ENCODE measurements at regions not wholly inside any gene's neighbourhood (a gene's known extent, or its start where the extent isn't known, plus 50 kb on each side); places are given as distances from the start of the nearest gene placed in this dataset.

- no peak for TF ChIP-seq POLR2A (IDR thresholded peaks at IDR 0.05; ENCODE audit: borderline replicate concordance, extremely low read depth, insufficient read depth, insufficient read length)
- TF ChIP-seq, protein P1, sequence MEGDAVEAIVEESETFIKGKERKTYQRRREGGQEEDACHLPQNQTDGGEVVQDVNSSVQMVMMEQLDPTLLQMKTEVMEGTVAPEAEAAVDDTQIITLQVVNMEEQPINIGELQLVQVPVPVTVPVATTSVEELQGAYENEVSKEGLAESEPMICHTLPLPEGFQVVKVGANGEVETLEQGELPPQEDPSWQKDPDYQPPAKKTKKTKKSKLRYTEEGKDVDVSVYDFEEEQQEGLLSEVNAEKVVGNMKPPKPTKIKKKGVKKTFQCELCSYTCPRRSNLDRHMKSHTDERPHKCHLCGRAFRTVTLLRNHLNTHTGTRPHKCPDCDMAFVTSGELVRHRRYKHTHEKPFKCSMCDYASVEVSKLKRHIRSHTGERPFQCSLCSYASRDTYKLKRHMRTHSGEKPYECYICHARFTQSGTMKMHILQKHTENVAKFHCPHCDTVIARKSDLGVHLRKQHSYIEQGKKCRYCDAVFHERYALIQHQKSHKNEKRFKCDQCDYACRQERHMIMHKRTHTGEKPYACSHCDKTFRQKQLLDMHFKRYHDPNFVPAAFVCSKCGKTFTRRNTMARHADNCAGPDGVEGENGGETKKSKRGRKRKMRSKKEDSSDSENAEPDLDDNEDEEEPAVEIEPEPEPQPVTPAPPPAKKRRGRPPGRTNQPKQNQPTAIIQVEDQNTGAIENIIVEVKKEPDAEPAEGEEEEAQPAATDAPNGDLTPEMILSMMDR (IDR thresholded peaks at IDR 0.05 in 2 of 3, conservative IDR thresholded peaks at IDR 0.05 in 1 of 3; ENCODE audit: borderline replicate concordance in 1 of 3, insufficient read depth in 1 of 3, low read depth in 2 of 3, low read length in 2 of 3): no peak
Observed at GRCh38 chr5:66538126-66538525, 58.1 kb upstream of the MAST4 start.
